Keratinocyte (primary cell): ENCODE measurements at regions not wholly inside any gene's neighbourhood (a gene's known extent, or its start where the extent isn't known, plus 50 kb on each side); places are given as distances from the start of the nearest gene placed in this dataset.

Experiments
- DNase-seq: peaks from one replicate; pipeline ENCODE4 v3.0.0-alpha.2; 2011; ENCODE audit warnings: low read depth, missing footprints, low spot score
- FAIRE-seq: peaks from 2 replicates; lab custom pipeline; 2011; peaks lifted over from hg19 to GRCh38; lab: Jason Lieb, UNC
- H2AFZ ChIP-seq: 2 replicates; pipeline ENCODE4 v1.6.0; 2012; ENCODE audit warnings: low read length, control low read depth, inconsistent platforms; ENCODE audit not compliant: control insufficient read depth
- H3K27ac ChIP-seq: 2 replicates; pipeline ENCODE4 v1.5.1; 2011; ENCODE audit warnings: low read length; ENCODE audit not compliant: control insufficient read depth, insufficient read depth
- H3K27me3 ChIP-seq: 3 replicates; pipeline ENCODE4 v1.6.0; 2011; ENCODE audit warnings: low read length; ENCODE audit not compliant: control insufficient read depth, insufficient read depth; ENCODE audit errors: extremely low read depth
- H3K36me3 ChIP-seq, 2 experiments: 2 replicates in 1 of 2; 3 replicates in 1 of 2; pipeline ENCODE4 v1.5.1; 2011; ENCODE audit warnings: low read length in 2 of 2, mild to moderate bottlenecking in 1 of 2; ENCODE audit not compliant: control insufficient read depth in 2 of 2, insufficient read depth in 2 of 2; ENCODE audit errors: extremely low read depth in 1 of 2
- H3K4me1 ChIP-seq: 3 replicates; pipeline ENCODE4 v1.5.1; 2011; ENCODE audit warnings: low read length; ENCODE audit not compliant: control insufficient read depth, insufficient read depth; ENCODE audit errors: extremely low read depth
- H3K4me2 ChIP-seq: 3 replicates; pipeline ENCODE4 v1.6.0; 2011; ENCODE audit warnings: low read depth, low read length; ENCODE audit not compliant: control insufficient read depth, insufficient read depth; ENCODE audit errors: extremely low read depth
- H3K4me3 ChIP-seq, 3 experiments: fragments of 200-600 bp in 1 of 3; sonication (generic) in 1 of 3; 2 replicates in 2 of 3; 3 replicates in 1 of 3; pipeline ENCODE4 v1.5.1; 2011 to 2016; ENCODE audit warnings: low read length in 3 of 3, mild to moderate bottlenecking in 3 of 3, control low read depth in 2 of 3, inconsistent platforms in 1 of 3, low read depth in 1 of 3, mixed read lengths in 1 of 3, mixed run types in 1 of 3, moderate library complexity in 1 of 3; ENCODE audit not compliant: control insufficient read depth in 2 of 3, insufficient read depth in 2 of 3; ENCODE audit errors: extremely low read depth in 1 of 3
- H3K79me2 ChIP-seq: 2 replicates; pipeline ENCODE4 v1.6.0; 2012; ENCODE audit warnings: low read length; ENCODE audit not compliant: control insufficient read depth, insufficient read depth
- H3K9ac ChIP-seq: 3 replicates; pipeline ENCODE4 v1.6.0; 2011; ENCODE audit warnings: low read length; ENCODE audit not compliant: control insufficient read depth, insufficient read depth; ENCODE audit errors: extremely low read depth
- H3K9me1 ChIP-seq: 3 replicates; pipeline ENCODE4 v1.6.0; 2011; ENCODE audit warnings: low read length; ENCODE audit not compliant: control insufficient read depth, insufficient read depth; ENCODE audit errors: extremely low read depth
- H3K9me3 ChIP-seq: 2 replicates; pipeline ENCODE4 v1.5.1; 2012; ENCODE audit warnings: low read depth, low read length; ENCODE audit not compliant: control insufficient read depth
- H4K20me1 ChIP-seq: 3 replicates; pipeline ENCODE4 v1.6.0; 2011; ENCODE audit warnings: low read length; ENCODE audit not compliant: control insufficient read depth, insufficient read depth; ENCODE audit errors: extremely low read depth
- CTCF ChIP-seq, 3 experiments: IDR thresholded peaks in 1 of 3; conservative IDR thresholded peaks in 1 of 3; optimal IDR thresholded peaks in 1 of 3; 2 replicates in 2 of 3; 3 replicates in 1 of 3; pipeline versions ENCODE3 to v1.5.1; 2011; ENCODE audit warnings: low read length in 3 of 3, mild to moderate bottlenecking in 3 of 3, moderate library complexity in 2 of 3, control low read depth in 1 of 3, inconsistent platforms in 1 of 3; ENCODE audit not compliant: insufficient read depth in 2 of 3; ENCODE audit errors: extremely low read depth in 1 of 3
- EZH2 ChIP-seq: IDR thresholded peaks from one replicate; pipeline ENCODE4 v1.6.1; 2012; ENCODE audit warnings: inconsistent platforms, mild to moderate bottlenecking, low read length, moderate library complexity
- dilution Hi-C: fragments of 300-500 bp; cut with MboI; formaldehyde crosslinking; loops from one replicate; pipeline ENCODE4 v1.7.0; 2020; ENCODE audit warnings: low sequenced_read_pairs; ENCODE audit not compliant: extremely low pct_ligation_motif_present

GRCh38 chr3:115324056-115324455 lies 177.0 kb upstream of the ZBTB20 start:
- H3K9me3 ChIP-seq, result no peaks in the 10 kb centered on the region
- no peak for DNase-seq
- H3K27me3 ChIP-seq, result no peaks in the 10 kb centered on the region
- H2AFZ ChIP-seq, result no peak overlapping the region
- H3K79me2 ChIP-seq, result no peaks in the 10 kb centered on the region
- no peaks in the 10 kb centered on the region for H4K20me1 ChIP-seq
- H3K4me1 ChIP-seq, result no peaks in the 10 kb centered on the region
- no peak overlapping the region for H3K27ac ChIP-seq
- no peaks in the 10 kb centered on the region for H3K36me3 ChIP-seq
- no peaks in the 10 kb centered on the region for H3K9me1 ChIP-seq
- no peak overlapping the region for H3K9ac ChIP-seq
- dilution Hi-C loops, result no loop called here
- no peak overlapping the region for H3K4me2 ChIP-seq
- H3K4me3 ChIP-seq, result no peak overlapping the region
- no peak for FAIRE-seq
- TF ChIP-seq EZH2, result no peak
- no peak for TF ChIP-seq CTCF (optimal IDR thresholded peaks at IDR 0.05 in 1 of 3, IDR thresholded peaks at IDR 0.05 in 1 of 3, conservative IDR thresholded peaks at IDR 0.05 in 1 of 3; ENCODE audit: extremely low read depth in 1 of 3, insufficient read depth in 2 of 3, low read length in 3 of 3)

- Histone ChIP-seq H3K36me3 (no peaks in the 10 kb centered on the region), H3K27me3 (no peaks in the 10 kb centered on the region), H2AFZ (no peak overlapping the region), H3K4me1 (no peaks in the 10 kb centered on the region), H3K9me3 (no peaks in the 10 kb centered on the region), H3K9ac (no peak overlapping the region), H3K79me2 (no peaks in the 10 kb centered on the region), H3K4me2 (no peak overlapping the region), H4K20me1 (no peaks in the 10 kb centered on the region), H3K27ac (no peak overlapping the region), H3K4me3 (no peak overlapping the region), H3K9me1 (no peaks in the 10 kb centered on the region)
- peak; percentile 52 for FAIRE-seq
- DNase-seq, result no peak
- dilution Hi-C loops, result no loop called here
- no peak for TF ChIP-seq CTCF (optimal IDR thresholded peaks at IDR 0.05 in 1 of 3, IDR thresholded peaks at IDR 0.05 in 1 of 3, conservative IDR thresholded peaks at IDR 0.05 in 1 of 3; ENCODE audit: extremely low read depth in 1 of 3, insufficient read depth in 2 of 3, low read length in 3 of 3)
- no peak for TF ChIP-seq EZH2
Measured at GRCh38 chr3:115325539-115325938, 178.5 kb upstream of the ZBTB20 start.
